Kidney (tissue), 13 donors: ENCODE measurements at regions not wholly inside any gene's neighbourhood (a gene's known extent, or its start where the extent isn't known, plus 50 kb on each side); places are given as distances from the start of the nearest gene placed in this dataset.
"Not testable (repeated sequence)": the region's sequence is repeated elsewhere in the genome, so short reads cannot be mapped to it uniquely, and the experiment has no call there.

ENCODE experiments used
- DNase-seq, 5 donors: peaks; one replicate each; pipeline ENCODE4 v3.0.0-alpha.2; 2013 to 2020
- FAIRE-seq: peaks from 2 replicates; lab custom pipeline; 2012; peaks lifted over from hg19 to GRCh38; lab: Jason Lieb, UNC
- H3K27ac ChIP-seq, 2 donors: one replicate each; pipeline ENCODE4 v1.7.0; 2013; ENCODE audit warnings: low read depth in 2 of 2, low read length in 2 of 2, inconsistent platforms in 1 of 2
- H3K27me3 ChIP-seq: one replicate; pipeline ENCODE4 v1.7.1; 2013; ENCODE audit warnings: low read length, inconsistent platforms; ENCODE audit not compliant: control insufficient read depth, insufficient read depth
- H3K36me3 ChIP-seq, 3 donors: one replicate each; pipeline versions ENCODE4 v1.7.0 to v1.7.1; 2013; ENCODE audit warnings: low read length in 3 of 3, control low read depth in 1 of 3, inconsistent platforms in 1 of 3; ENCODE audit not compliant: insufficient read depth in 3 of 3, control insufficient read depth in 2 of 3
- H3K4me1 ChIP-seq, 3 donors: one replicate each; pipeline versions ENCODE4 v1.7.0 to v1.7.1; 2013; ENCODE audit warnings: low read length in 3 of 3, inconsistent platforms in 1 of 3, low read depth in 1 of 3; ENCODE audit not compliant: control insufficient read depth in 2 of 3, insufficient read depth in 2 of 3
- H3K4me3 ChIP-seq, 3 donors: one replicate each; pipeline versions ENCODE4 v1.7.0 to v1.8.1; 2013; ENCODE audit warnings: low read length in 3 of 3, control low read depth in 1 of 3, inconsistent platforms in 1 of 3
- H3K9ac ChIP-seq, 3 donors: one replicate each; pipeline versions ENCODE4 v1.7.0 to v1.7.1; 2013; ENCODE audit warnings: low read length in 3 of 3, control low read depth in 1 of 3, inconsistent platforms in 1 of 3
- H3K9me3 ChIP-seq, 3 donors: one replicate each; pipeline versions ENCODE4 v1.7.0 to v1.7.1; 2013; ENCODE audit warnings: low read length in 3 of 3, control low read depth in 1 of 3, inconsistent platforms in 1 of 3; ENCODE audit not compliant: control insufficient read depth in 2 of 3, insufficient read depth in 1 of 3
- CTCF ChIP-seq: IDR thresholded peaks from 3 replicates; pipeline ENCODE4 v1.5.1; 2012; ENCODE audit warnings: mild to moderate bottlenecking, moderate library complexity, borderline replicate concordance; ENCODE audit not compliant: insufficient read depth; ENCODE audit errors: extremely low read depth
- intact Hi-C: fragments of 100-400 bp; cut with DNase I; formaldehyde crosslinking; loops from one replicate; pipeline ENCODE4 v1.11.1; 2022
- donor health status: control.
- donor health status: control.
- donor health status: control.
- donor health status: control.
- donor health status: control.
- donor health status: DM: yes; HTN: yes; CAD: no.
- donor health status: Normal renal cell carcinoma (clear cell type).

GRCh38 chr17:77632619-77633018 is 325.9 kb upstream of the TNRC6C start:
- intact Hi-C loops = no loop called here
- Histone ChIP-seq H3K27ac (no peak overlapping the region), H3K9me3 (no peaks in the 10 kb centered on the region), H3K9ac (no peak overlapping the region), H3K36me3 (no peaks in the 10 kb centered on the region), H3K27me3 (no peaks in the 10 kb centered on the region), H3K4me1 (no peaks in the 10 kb centered on the region), H3K4me3 (no peak overlapping the region)
- no peak for TF ChIP-seq CTCF
- DNase-seq (no peak), FAIRE-seq (no peak)

GRCh38 chr17:77634710-77635109 is 323.8 kb upstream of the TNRC6C start:
- Histone ChIP-seq H3K4me1 (no peaks in the 10 kb centered on the region), H3K9me3 (no peaks in the 10 kb centered on the region), H3K4me3 (no peak overlapping the region), H3K9ac (no peak overlapping the region), H3K27ac (no peak overlapping the region), H3K36me3 (no peaks in the 10 kb centered on the region), H3K27me3 (no peaks in the 10 kb centered on the region)
- intact Hi-C loops = no loop called here
- DNase-seq (no peak), FAIRE-seq (no peak)
- TF ChIP-seq CTCF = no peak

- intact Hi-C loops = no loop called here
- no peak for FAIRE-seq
These were observed 323.3 kb upstream of the TNRC6C start for GRCh38 chr17:77635176-77635575.

GRCh38 chr17:77635785-77636184 is 322.7 kb upstream of the TNRC6C start:
- intact Hi-C loops, H3K4me1 ChIP-seq, H3K9ac ChIP-seq, H3K36me3 ChIP-seq, H3K9me3 ChIP-seq, H3K27ac ChIP-seq, H3K27me3 ChIP-seq, DNase-seq, H3K4me3 ChIP-seq, FAIRE-seq: not testable (repeated sequence)

More at GRCh38 chr17:77635176-77635575, 323.3 kb upstream of the TNRC6C start:
- Histone ChIP-seq H3K27ac (no peak overlapping the region), H3K4me3 (no peak overlapping the region), H3K36me3 (no peaks in the 10 kb centered on the region), H3K4me1 (no peaks in the 10 kb centered on the region), H3K9ac (no peak overlapping the region), H3K27me3 (no peaks in the 10 kb centered on the region), H3K9me3 (no peaks in the 10 kb centered on the region)
- TF ChIP-seq CTCF = no peak
- DNase-seq = no peak
